ENCODE measurements at regions not wholly inside any gene's neighbourhood (a gene's known extent, or its start where the extent isn't known, plus 50 kb on each side); places are given as distances from the start of the nearest gene placed in this dataset.

GRCh38 chr11:95297680-95298452, 66.9 kb upstream of the SESN3 start:
- no peak for DNase-seq (ENCODE audit: low read depth)
- no peak for TF ChIP-seq CTCF (IDR thresholded peaks at IDR 0.05; ENCODE audit: control insufficient read depth, insufficient read depth, low read depth, low read length, missing control alignments)
- H3K4me3 ChIP-seq (ENCODE audit: control insufficient read depth, low read depth, low read length): no peak overlapping the region

GRCh38 chr11:95296621-95297025, 65.6 kb upstream of the SESN3 start:
- TF ChIP-seq CTCF (IDR thresholded peaks at IDR 0.05; ENCODE audit: control insufficient read depth, insufficient read depth, low read depth, low read length, missing control alignments): no peak
- no peak for DNase-seq (ENCODE audit: low read depth)
- no peak overlapping the region for H3K4me3 ChIP-seq (ENCODE audit: control insufficient read depth, low read depth, low read length)

GRCh38 chr11:95296165-95296564, 65.2 kb upstream of the SESN3 start:
- TF ChIP-seq CTCF (IDR thresholded peaks at IDR 0.05; ENCODE audit: control insufficient read depth, insufficient read depth, low read depth, low read length, missing control alignments): no peak
- H3K4me3 ChIP-seq (ENCODE audit: control insufficient read depth, low read depth, low read length): no peak overlapping the region
- DNase-seq (ENCODE audit: low read depth): no peak

- no peak for DNase-seq (ENCODE audit: low read depth)
- no peak for TF ChIP-seq CTCF (IDR thresholded peaks at IDR 0.05; ENCODE audit: control insufficient read depth, insufficient read depth, low read depth, low read length, missing control alignments)
- no peak overlapping the region for H3K4me3 ChIP-seq (ENCODE audit: control insufficient read depth, low read depth, low read length)
Measured at GRCh38 chr11:95295382-95296149, 64.6 kb upstream of the SESN3 start.

- no peak overlapping the region for H3K4me3 ChIP-seq (ENCODE audit: control insufficient read depth, low read depth, low read length)
- TF ChIP-seq CTCF (IDR thresholded peaks at IDR 0.05; ENCODE audit: control insufficient read depth, insufficient read depth, low read depth, low read length, missing control alignments): no peak
- no peak for DNase-seq (ENCODE audit: low read depth)
Measured at GRCh38 chr11:95294701-95295100, 63.7 kb upstream of the SESN3 start.

- H3K4me3 ChIP-seq (ENCODE audit: control insufficient read depth, low read depth, low read length): no peak overlapping the region
- no peak for TF ChIP-seq CTCF (IDR thresholded peaks at IDR 0.05; ENCODE audit: control insufficient read depth, insufficient read depth, low read depth, low read length, missing control alignments)
- DNase-seq (ENCODE audit: low read depth): no peak
Measured at GRCh38 chr11:95293116-95293515, 62.1 kb upstream of the SESN3 start.
